G401 (cell line): ENCODE measurements at regions not wholly inside any gene's neighbourhood (a gene's known extent, or its start where the extent isn't known, plus 50 kb on each side); places are given as distances from the start of the nearest gene placed in this dataset.
"Not testable (repeated sequence)": the region's sequence is repeated elsewhere in the genome, so short reads cannot be mapped to it uniquely, and the experiment has no call there.

Experiments used
- DNase-seq: peaks from one replicate; pipeline ENCODE4 v3.0.0-alpha.2; 2015; ENCODE audit warnings: low spot score
- in situ Hi-C: cut with HindIII; loops from 2 replicates; pipeline ENCODE4 v1.10.0; 2016; ENCODE audit warnings: low sequenced_read_pairs, mixed read lengths

GRCh38 chr10:35973912-35974591 lies 332.0 kb upstream of the FZD8 start:
- in situ Hi-C loops, DNase-seq: not testable (repeated sequence)

GRCh38 chr10:35972275-35972674 lies 330.2 kb upstream of the FZD8 start:
- no peak for DNase-seq

GRCh38 chr10:35971397-35971796 lies 329.3 kb upstream of the FZD8 start:
- in situ Hi-C loops, result no loop called here
- DNase-seq, result no peak

More at GRCh38 chr10:35972275-35972674, 330.2 kb upstream of the FZD8 start:
- in situ Hi-C loops, result no loop called here

GRCh38 chr10:35963685-35964084 lies 321.6 kb upstream of the FZD8 start:
- DNase-seq, result no peak
- in situ Hi-C loops, result no loop called here

- in situ Hi-C loops, result no loop called here
- DNase-seq, result no peak
Observed at GRCh38 chr10:35961501-35961900, 319.4 kb upstream of the FZD8 start.

GRCh38 chr10:35959252-35959651 lies 317.2 kb upstream of the FZD8 start:
- in situ Hi-C loops, result no loop called here
- no peak for DNase-seq

- DNase-seq, in situ Hi-C loops: not testable (repeated sequence)
Observed at GRCh38 chr10:35958609-35959008, 316.5 kb upstream of the FZD8 start.

- in situ Hi-C loops, result no loop called here
- DNase-seq, result no peak
Observed at GRCh38 chr10:35950701-35951100, 308.6 kb upstream of the FZD8 start.

GRCh38 chr10:35950226-35950625 lies 308.1 kb upstream of the FZD8 start:
- in situ Hi-C loops, result no loop called here
- no peak for DNase-seq

GRCh38 chr10:35949811-35950211 lies 307.7 kb upstream of the FZD8 start:
- in situ Hi-C loops, result no loop called here
- DNase-seq, result no peak

GRCh38 chr10:35946556-35946955 lies 304.5 kb upstream of the FZD8 start:
- in situ Hi-C loops, result no loop called here
- DNase-seq, result no peak

- in situ Hi-C loops, result no loop called here
- peak; percentile 21 for DNase-seq
Observed at GRCh38 chr10:35942057-35942456, 300.0 kb upstream of the FZD8 start.

- DNase-seq, result peak; percentile 36
- in situ Hi-C loops, result no loop called here
Observed at GRCh38 chr10:35940141-35941041, 298.3 kb upstream of the FZD8 start.

GRCh38 chr10:35938160-35938559 lies 296.1 kb upstream of the FZD8 start:
- in situ Hi-C loops, result no loop called here
- no peak for DNase-seq

GRCh38 chr10:35937546-35937945 lies 295.4 kb upstream of the FZD8 start:
- DNase-seq, result no peak
- in situ Hi-C loops, result no loop called here

- in situ Hi-C loops, result no loop called here
- DNase-seq, result no peak
Observed at GRCh38 chr10:35934642-35934995, 292.5 kb upstream of the FZD8 start.

- no peak for DNase-seq
- in situ Hi-C loops, result no loop called here
Observed at GRCh38 chr10:35933940-35934641, 292.0 kb upstream of the FZD8 start.

- in situ Hi-C loops, result no loop called here
- DNase-seq, result no peak
Observed at GRCh38 chr10:35933491-35933890, 291.4 kb upstream of the FZD8 start.

- in situ Hi-C loops, DNase-seq: not testable (repeated sequence)
Observed at GRCh38 chr10:35929962-35930361, 287.9 kb upstream of the FZD8 start.

GRCh38 chr10:35928748-35929147 lies 286.7 kb upstream of the FZD8 start:
- DNase-seq, result no peak

More at GRCh38 chr10:35928748-35929147, 286.7 kb upstream of the FZD8 start:
- in situ Hi-C loops, result no loop called here
